ENCODE measurements at regions not wholly inside any gene's neighbourhood (a gene's known extent, or its start where the extent isn't known, plus 50 kb on each side); places are given as distances from the start of the nearest gene placed in this dataset.

DNA sequence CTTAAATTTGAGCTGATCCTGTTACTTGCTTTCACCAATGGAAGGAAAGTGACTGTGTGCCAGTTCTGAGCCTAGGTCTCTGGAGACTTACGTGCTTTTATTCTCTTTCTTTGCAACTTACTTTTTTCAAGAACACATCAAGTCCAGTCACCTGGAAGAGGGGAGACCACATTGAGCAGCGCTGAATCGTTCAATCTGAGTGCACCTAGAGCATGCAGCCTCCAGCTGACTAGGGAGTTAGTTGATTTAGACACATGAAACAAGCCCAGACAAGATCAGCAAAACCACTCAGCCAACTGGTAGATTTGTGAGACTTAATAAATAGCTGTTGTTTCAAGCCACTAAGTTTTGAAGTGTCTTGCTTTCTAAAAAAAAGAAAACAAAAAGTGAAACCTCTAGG is 1014.8 kb upstream of the FBXO33 start:
- TF ChIP-seq EP300 (IDR thresholded peaks at IDR 0.05; ENCODE audit: borderline replicate concordance in 1 of 2, low read depth in 1 of 2, low read length in 1 of 2), result no peak
- no peak for TF ChIP-seq RAD21 (IDR thresholded peaks at IDR 0.05; ENCODE audit: low read length)
- TF ChIP-seq EZH2phosphoT487 (IDR thresholded peaks at IDR 0.05; ENCODE audit: borderline replicate concordance, low read depth), result no peak
- TF ChIP-seq NFIC (IDR thresholded peaks at IDR 0.05; ENCODE audit: borderline replicate concordance), result no peak
